ENCODE measurements at regions not wholly inside any gene's neighbourhood (a gene's known extent, or its start where the extent isn't known, plus 50 kb on each side); places are given as distances from the start of the nearest gene placed in this dataset.

GRCh38 chr12:39127401-39127800 lies 222.0 kb upstream of the CPNE8 start:
- Histone ChIP-seq H2AK5ac (ENCODE audit: low read length) (no peak overlapping the region), H3K4me1 (ENCODE audit: control insufficient read depth in 1 of 2, insufficient read depth in 2 of 2, low read length in 2 of 2) (peaks cover 12 to 20% of the 10 kb centered on the region in 2 experiments), H3K27me3 (ENCODE audit: insufficient read depth, low read length) (no peaks in the 10 kb centered on the region), H4K12ac (ENCODE audit: low read depth, low read length) (no peak overlapping the region), H3K9me3 (ENCODE audit: insufficient read depth, low read depth, low read length) (no peaks in the 10 kb centered on the region), H3K4ac (ENCODE audit: low read depth, low read length) (no peak overlapping the region), H3K4me3 (ENCODE audit: low read depth, low read length) (no peak overlapping the region), H3K18ac (ENCODE audit: low read length) (no peak overlapping the region), H4K8ac (ENCODE audit: low read depth, low read length) (no peak overlapping the region), H3K79me1 (ENCODE audit: low read length) (peaks cover 10% of the 10 kb centered on the region), H2BK5ac (ENCODE audit: low read depth, low read length, poor library complexity) (no peak overlapping the region), H3K9ac (ENCODE audit: low read length) (no peak overlapping the region), H3K79me2 (ENCODE audit: control insufficient read depth, insufficient read depth, low read length, poor library complexity) (no peaks in the 10 kb centered on the region), H3K23ac (ENCODE audit: low read length) (no peak overlapping the region), H2AFZ (ENCODE audit: insufficient read depth, low read length, poor library complexity) (no peak overlapping the region), H3K4me2 (ENCODE audit: low read length) (no peak overlapping the region), H3K36me3 (ENCODE audit: control insufficient read depth in 1 of 2, insufficient read depth in 2 of 2, low read length in 2 of 2) (no peaks in the 10 kb centered on the region), H4K91ac (ENCODE audit: low read depth, low read length) (no peak overlapping the region), H3K14ac (ENCODE audit: low read length) (no peak overlapping the region), H3K27ac (ENCODE audit: low read depth, low read length) (no peak overlapping the region), H2BK12ac (ENCODE audit: low read length) (no peak overlapping the region), H2BK120ac (ENCODE audit: insufficient read depth, low read length, poor library complexity) (no peak overlapping the region)
- peak; percentile 50 to 70 for DNase-seq
- WGBS (ENCODE audit: extremely low coverage, insufficient coverage, insufficient read length), result no CpG with 5 or more reads among the region's 4 CpGs

GRCh38 chr12:39125566-39125965 lies 220.2 kb upstream of the CPNE8 start:
- Histone ChIP-seq H3K9me3 (ENCODE audit: insufficient read depth, low read depth, low read length) (no peaks in the 10 kb centered on the region), H3K79me1 (ENCODE audit: low read length) (peaks cover 12% of the 10 kb centered on the region), H4K12ac (ENCODE audit: low read depth, low read length) (no peak overlapping the region), H3K36me3 (ENCODE audit: control insufficient read depth in 1 of 2, insufficient read depth in 2 of 2, low read length in 2 of 2) (no peaks in the 10 kb centered on the region), H4K91ac (ENCODE audit: low read depth, low read length) (no peak overlapping the region), H3K27me3 (ENCODE audit: insufficient read depth, low read length) (no peaks in the 10 kb centered on the region), H2AK5ac (ENCODE audit: low read length) (no peak overlapping the region), H3K4ac (ENCODE audit: low read depth, low read length) (no peak overlapping the region), H2BK5ac (ENCODE audit: low read depth, low read length, poor library complexity) (no peak overlapping the region), H2AFZ (ENCODE audit: insufficient read depth, low read length, poor library complexity) (no peak overlapping the region), H3K4me1 (ENCODE audit: control insufficient read depth in 1 of 2, insufficient read depth in 2 of 2, low read length in 2 of 2) (peaks cover 14 to 24% of the 10 kb centered on the region in 2 experiments), H2BK12ac (ENCODE audit: low read length) (no peak overlapping the region), H3K27ac (ENCODE audit: low read depth, low read length) (no peak overlapping the region), H3K14ac (ENCODE audit: low read length) (no peak overlapping the region), H2BK120ac (ENCODE audit: insufficient read depth, low read length, poor library complexity) (no peak overlapping the region), H3K79me2 (ENCODE audit: control insufficient read depth, insufficient read depth, low read length, poor library complexity) (no peaks in the 10 kb centered on the region), H3K18ac (ENCODE audit: low read length) (no peak overlapping the region), H3K4me3 (ENCODE audit: low read depth, low read length) (no peak overlapping the region), H4K8ac (ENCODE audit: low read depth, low read length) (no peak overlapping the region), H3K4me2 (ENCODE audit: low read length) (no peak overlapping the region), H3K23ac (ENCODE audit: low read length) (peak overlapping the region; percentile 77), H3K9ac (ENCODE audit: low read length) (no peak overlapping the region)
- no CpG with 5 or more reads among the region's 2 CpGs for WGBS (ENCODE audit: extremely low coverage, insufficient coverage, insufficient read length)
- DNase-seq, result peak in 1 of 2 donors; percentile 8

GRCh38 chr12:39124768-39125167 lies 219.4 kb upstream of the CPNE8 start:
- H2BK5ac ChIP-seq (ENCODE audit: low read depth, low read length, poor library complexity), result no peak overlapping the region
- H4K91ac ChIP-seq (ENCODE audit: low read depth, low read length), result no peak overlapping the region
- H3K27me3 ChIP-seq (ENCODE audit: insufficient read depth, low read length), result no peaks in the 10 kb centered on the region
- H3K27ac ChIP-seq (ENCODE audit: low read depth, low read length), result no peak overlapping the region
- WGBS (ENCODE audit: extremely low coverage, insufficient coverage, insufficient read length), result no CpG with 5 or more reads among the region's 6 CpGs
- H3K18ac ChIP-seq (ENCODE audit: low read length), result no peak overlapping the region
- H2BK120ac ChIP-seq (ENCODE audit: insufficient read depth, low read length, poor library complexity), result no peak overlapping the region
- H3K23ac ChIP-seq (ENCODE audit: low read length), result no peak overlapping the region
- H3K4me1 ChIP-seq (ENCODE audit: control insufficient read depth in 1 of 2, insufficient read depth in 2 of 2, low read length in 2 of 2), result peaks cover 14 to 24% of the 10 kb centered on the region in 2 experiments
- H2BK12ac ChIP-seq (ENCODE audit: low read length), result peak overlapping the region; percentile 50
- H2AFZ ChIP-seq (ENCODE audit: insufficient read depth, low read length, poor library complexity), result no peak overlapping the region
- DNase-seq, result no peak
- no peak overlapping the region for H3K14ac ChIP-seq (ENCODE audit: low read length)
- no peaks in the 10 kb centered on the region for H3K9me3 ChIP-seq (ENCODE audit: insufficient read depth, low read depth, low read length)
- H4K8ac ChIP-seq (ENCODE audit: low read depth, low read length), result no peak overlapping the region
- H3K4me3 ChIP-seq (ENCODE audit: low read depth, low read length), result no peak overlapping the region
- no peak overlapping the region for H3K9ac ChIP-seq (ENCODE audit: low read length)
- no peak overlapping the region for H4K12ac ChIP-seq (ENCODE audit: low read depth, low read length)
- H3K4ac ChIP-seq (ENCODE audit: low read depth, low read length), result no peak overlapping the region
- no peaks in the 10 kb centered on the region for H3K79me2 ChIP-seq (ENCODE audit: control insufficient read depth, insufficient read depth, low read length, poor library complexity)
- H2AK5ac ChIP-seq (ENCODE audit: low read length), result no peak overlapping the region
- peak overlapping the region; percentile 20 for H3K4me2 ChIP-seq (ENCODE audit: low read length)
- peaks cover 12% of the 10 kb centered on the region for H3K79me1 ChIP-seq (ENCODE audit: low read length)
- H3K36me3 ChIP-seq (ENCODE audit: control insufficient read depth in 1 of 2, insufficient read depth in 2 of 2, low read length in 2 of 2), result no peaks in the 10 kb centered on the region

GRCh38 chr12:39123580-39124253 lies 218.3 kb upstream of the CPNE8 start:
- Histone ChIP-seq H2BK5ac (ENCODE audit: low read depth, low read length, poor library complexity) (no peak overlapping the region), H3K4me3 (ENCODE audit: low read depth, low read length) (no peak overlapping the region), H3K79me2 (ENCODE audit: control insufficient read depth, insufficient read depth, low read length, poor library complexity) (no peaks in the 10 kb centered on the region), H3K9me3 (ENCODE audit: insufficient read depth, low read depth, low read length) (no peaks in the 10 kb centered on the region), H3K36me3 (ENCODE audit: control insufficient read depth in 1 of 2, insufficient read depth in 2 of 2, low read length in 2 of 2) (no peaks in the 10 kb centered on the region), H2BK12ac (ENCODE audit: low read length) (no peak overlapping the region), H3K23ac (ENCODE audit: low read length) (no peak overlapping the region), H3K4me1 (ENCODE audit: control insufficient read depth in 1 of 2, insufficient read depth in 2 of 2, low read length in 2 of 2) (peaks cover 14 to 24% of the 10 kb centered on the region in 2 experiments), H3K14ac (ENCODE audit: low read length) (no peak overlapping the region), H3K4me2 (ENCODE audit: low read length) (no peak overlapping the region), H4K91ac (ENCODE audit: low read depth, low read length) (no peak overlapping the region), H2BK120ac (ENCODE audit: insufficient read depth, low read length, poor library complexity) (no peak overlapping the region), H4K8ac (ENCODE audit: low read depth, low read length) (no peak overlapping the region), H3K27ac (ENCODE audit: low read depth, low read length) (peak overlapping the region; percentile 69), H2AK5ac (ENCODE audit: low read length) (no peak overlapping the region), H3K79me1 (ENCODE audit: low read length) (peaks cover 12% of the 10 kb centered on the region), H4K12ac (ENCODE audit: low read depth, low read length) (no peak overlapping the region), H3K27me3 (ENCODE audit: insufficient read depth, low read length) (no peaks in the 10 kb centered on the region), H2AFZ (ENCODE audit: insufficient read depth, low read length, poor library complexity) (no peak overlapping the region), H3K9ac (ENCODE audit: low read length) (no peak overlapping the region), H3K18ac (ENCODE audit: low read length) (no peak overlapping the region), H3K4ac (ENCODE audit: low read depth, low read length) (no peak overlapping the region)
- no CpG with 5 or more reads among the region's 2 CpGs for WGBS (ENCODE audit: extremely low coverage, insufficient coverage, insufficient read length)
- peak; percentile 86 to 89 for DNase-seq
